Coronary artery (tissue), 2 donors: ENCODE measurements at regions not wholly inside any gene's neighbourhood (a gene's known extent, or its start where the extent isn't known, plus 50 kb on each side); places are given as distances from the start of the nearest gene placed in this dataset.

Experiments used
- DNase-seq: peaks from one replicate; pipeline ENCODE4 v3.0.0-alpha.2; 2017; ENCODE audit warnings: low spot score
- H3K27ac ChIP-seq, 2 donors: fragments of 200-600 bp; sonication (generic); one replicate each; pipeline ENCODE4 v1.5.1; 2016 to 2019
- H3K4me3 ChIP-seq: fragments of 200-600 bp; sonication (generic); 2 replicates; pipeline ENCODE4 v1.5.1; 2016; ENCODE audit warnings: mild to moderate bottlenecking, moderate library complexity
- TF ChIP-seq, protein P1 (sequence below): fragments of 200-600 bp; sonication (generic); IDR thresholded peaks from one replicate; pipeline ENCODE4 v1.5.1; 2019; ENCODE audit warnings: antibody characterized with exemption

DNA sequence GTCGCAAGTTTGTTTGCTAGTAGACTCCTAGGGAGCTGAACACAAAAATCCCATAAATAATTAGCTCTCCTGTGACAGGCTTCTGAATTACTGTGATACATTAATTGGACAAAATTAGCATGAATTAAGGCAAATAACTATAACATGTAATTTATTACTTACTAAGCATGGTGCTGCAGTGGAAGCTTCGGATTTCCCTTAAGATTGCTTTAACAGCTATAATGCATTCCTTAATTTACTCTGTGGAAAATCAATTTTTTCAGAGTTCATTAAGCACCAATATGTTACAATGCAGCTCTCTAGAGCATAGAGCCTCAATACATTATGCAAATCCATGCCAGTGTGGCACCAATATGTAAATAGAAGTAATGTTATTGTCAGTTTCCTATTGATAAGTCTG, 201.5 kb downstream of the MDFIC start:
- DNase-seq, result no peak
- Histone ChIP-seq H3K27ac (no peak overlapping the region), H3K4me3 (no peak overlapping the region)
- TF ChIP-seq, protein P1, sequence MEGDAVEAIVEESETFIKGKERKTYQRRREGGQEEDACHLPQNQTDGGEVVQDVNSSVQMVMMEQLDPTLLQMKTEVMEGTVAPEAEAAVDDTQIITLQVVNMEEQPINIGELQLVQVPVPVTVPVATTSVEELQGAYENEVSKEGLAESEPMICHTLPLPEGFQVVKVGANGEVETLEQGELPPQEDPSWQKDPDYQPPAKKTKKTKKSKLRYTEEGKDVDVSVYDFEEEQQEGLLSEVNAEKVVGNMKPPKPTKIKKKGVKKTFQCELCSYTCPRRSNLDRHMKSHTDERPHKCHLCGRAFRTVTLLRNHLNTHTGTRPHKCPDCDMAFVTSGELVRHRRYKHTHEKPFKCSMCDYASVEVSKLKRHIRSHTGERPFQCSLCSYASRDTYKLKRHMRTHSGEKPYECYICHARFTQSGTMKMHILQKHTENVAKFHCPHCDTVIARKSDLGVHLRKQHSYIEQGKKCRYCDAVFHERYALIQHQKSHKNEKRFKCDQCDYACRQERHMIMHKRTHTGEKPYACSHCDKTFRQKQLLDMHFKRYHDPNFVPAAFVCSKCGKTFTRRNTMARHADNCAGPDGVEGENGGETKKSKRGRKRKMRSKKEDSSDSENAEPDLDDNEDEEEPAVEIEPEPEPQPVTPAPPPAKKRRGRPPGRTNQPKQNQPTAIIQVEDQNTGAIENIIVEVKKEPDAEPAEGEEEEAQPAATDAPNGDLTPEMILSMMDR, result no peak

DNA sequence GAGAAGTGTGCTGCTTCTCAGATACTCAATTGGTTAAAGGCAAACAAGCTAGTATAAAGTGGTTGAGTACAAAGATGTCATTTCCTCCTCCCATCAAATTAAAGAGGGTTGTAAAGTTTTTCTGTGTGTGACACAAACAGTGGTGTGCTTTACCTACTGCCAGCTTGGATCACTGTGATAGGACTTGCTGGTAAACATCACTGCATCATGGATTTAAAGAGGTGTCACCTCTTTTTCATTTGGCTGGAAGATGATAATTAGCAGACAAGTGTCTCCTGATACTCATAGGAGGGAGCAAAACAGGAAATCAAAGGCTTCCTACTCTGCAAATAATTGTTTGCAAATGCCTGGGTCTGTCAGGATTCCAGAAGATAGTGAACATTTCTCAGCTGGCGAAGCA, 200.5 kb downstream of the MDFIC start:
- TF ChIP-seq, protein P1, result no peak
- Histone ChIP-seq H3K27ac (no peak overlapping the region), H3K4me3 (no peak overlapping the region)
- no peak for DNase-seq

DNA sequence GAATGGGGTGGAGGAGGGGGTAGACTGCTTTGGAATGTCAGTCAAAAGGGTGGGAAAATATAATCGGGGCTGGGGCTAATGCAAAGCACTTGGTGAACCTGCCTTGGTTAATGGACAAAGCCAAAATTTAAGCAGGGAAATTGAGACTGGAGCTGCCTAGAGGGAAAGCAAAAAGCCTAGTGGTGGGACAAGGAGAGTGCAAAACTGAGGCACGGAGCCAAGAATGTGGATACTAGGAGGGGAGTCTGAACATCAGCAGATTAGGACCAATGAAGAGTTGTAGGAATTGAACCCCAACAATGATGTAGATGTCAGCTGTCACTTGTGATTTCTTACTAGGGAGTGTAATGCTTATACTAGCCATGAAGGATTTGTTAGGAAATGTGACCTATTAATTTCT, 195.9 kb downstream of the MDFIC start:
- H3K27ac ChIP-seq, result no peak overlapping the region
- DNase-seq, result no peak
- H3K4me3 ChIP-seq, result no peak overlapping the region
- TF ChIP-seq, protein P1, result no peak

DNA sequence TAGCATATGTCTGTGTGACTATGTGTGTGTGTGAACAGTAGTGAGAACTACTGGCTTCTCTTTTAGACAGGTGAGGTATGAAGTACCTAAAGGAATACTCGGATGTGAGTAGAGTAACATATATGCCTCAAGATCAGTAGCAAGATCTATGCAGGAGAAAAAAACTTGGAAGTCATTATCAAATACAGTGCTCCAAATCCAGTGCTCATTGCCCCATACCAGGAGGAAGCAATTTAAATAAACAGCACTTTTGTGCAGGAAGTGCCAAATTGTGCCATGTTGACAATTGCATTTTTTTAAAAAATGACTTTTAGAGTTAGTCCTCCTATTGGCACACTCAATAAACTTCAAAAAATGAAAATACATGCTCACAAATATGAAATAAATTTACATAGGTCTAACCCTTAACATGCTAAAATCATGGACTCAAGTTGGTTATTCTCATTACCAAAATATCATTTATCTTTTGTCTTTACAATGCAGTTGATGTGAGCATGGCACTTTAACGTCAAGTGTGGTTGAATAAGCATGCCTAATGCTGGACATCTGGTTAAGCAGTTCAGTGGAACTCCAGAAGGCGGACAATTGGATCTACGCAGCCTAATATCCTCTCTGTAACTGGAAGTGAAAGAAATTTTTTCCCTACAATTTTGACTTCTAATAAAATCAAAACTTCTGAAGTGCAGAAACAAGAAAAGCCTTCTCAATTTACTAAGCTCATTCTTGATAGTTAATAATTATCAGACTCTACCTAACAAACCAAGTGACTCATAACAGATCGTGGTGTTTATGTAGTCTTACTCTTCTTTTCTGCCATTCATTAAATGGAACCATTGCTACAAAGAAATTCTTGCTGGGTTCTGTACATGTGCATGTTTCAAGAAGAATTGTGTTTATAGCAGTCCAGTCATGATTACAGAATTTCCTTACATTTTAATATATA, 195.2 kb downstream of the MDFIC start:
- no peak for DNase-seq
- TF ChIP-seq, protein P1, result no peak
- no peak overlapping the region for H3K27ac ChIP-seq
- H3K4me3 ChIP-seq, result no peak overlapping the region

DNA sequence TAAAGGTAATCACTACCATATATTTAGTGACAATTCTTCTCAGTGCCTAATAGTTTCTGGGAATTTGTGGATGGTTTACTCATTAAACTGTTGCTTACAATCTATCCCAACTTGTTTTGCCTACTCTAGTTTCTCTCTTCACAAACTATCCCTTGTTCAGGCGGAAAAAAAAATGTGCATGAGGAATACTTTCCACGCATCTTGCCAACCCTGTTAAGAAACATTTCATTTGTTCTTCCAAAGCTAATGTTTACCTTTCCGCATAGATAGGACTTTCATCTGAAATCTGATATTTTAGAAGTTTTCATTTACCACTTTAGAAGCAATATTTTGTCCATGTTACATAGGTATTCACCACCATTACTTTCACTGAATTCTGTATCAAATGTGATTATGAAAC, 191.9 kb downstream of the MDFIC start:
- DNase-seq, result no peak
- H3K4me3 ChIP-seq, result no peak overlapping the region
- no peak overlapping the region for H3K27ac ChIP-seq
- TF ChIP-seq, protein P1, result no peak

DNA sequence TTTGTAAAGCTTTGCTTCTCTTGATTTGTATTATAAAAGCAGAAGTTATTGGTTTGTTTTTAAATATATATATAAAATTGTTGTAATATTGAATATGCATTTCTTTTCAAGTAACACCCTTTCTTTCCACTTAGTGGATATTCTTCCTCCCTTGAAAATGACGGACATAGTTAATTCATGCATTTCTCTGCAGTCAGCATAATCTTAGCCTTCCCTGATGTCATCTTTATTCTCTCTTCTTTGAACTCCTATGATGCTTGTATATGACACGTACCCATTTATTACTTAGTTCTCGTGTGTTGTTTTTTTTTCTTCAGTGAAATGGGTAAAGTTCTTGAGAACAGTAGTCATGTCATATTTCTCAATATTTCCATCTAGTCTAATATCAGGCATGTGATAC, 191.2 kb downstream of the MDFIC start:
- TF ChIP-seq, protein P1, result no peak
- Histone ChIP-seq H3K27ac (no peak overlapping the region), H3K4me3 (no peak overlapping the region)
- DNase-seq, result no peak

DNA sequence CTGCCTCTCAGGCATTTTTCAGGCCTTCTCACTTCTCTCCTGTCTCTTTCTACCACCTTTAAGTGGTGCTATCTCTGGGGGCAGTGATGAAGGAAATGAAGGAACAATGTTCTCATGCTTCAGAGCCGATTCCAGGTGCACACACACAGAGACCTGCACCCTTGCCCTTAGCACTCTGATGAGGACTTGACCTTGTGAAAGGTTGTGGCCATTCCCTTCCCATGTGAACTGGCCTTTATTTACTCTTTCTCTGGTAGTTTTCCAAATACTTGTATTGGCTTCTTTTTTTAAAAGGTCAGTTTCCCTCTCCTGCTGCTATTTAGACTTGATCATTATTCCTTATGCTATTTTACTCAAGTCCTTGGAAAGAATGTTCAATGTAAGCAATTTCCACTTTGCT, 188.6 kb downstream of the MDFIC start:
- Histone ChIP-seq H3K27ac (no peak overlapping the region), H3K4me3 (no peak overlapping the region)
- no peak for DNase-seq
- TF ChIP-seq, protein P1, result no peak
